ENCODE measurements at regions not wholly inside any gene's neighbourhood (a gene's known extent, or its start where the extent isn't known, plus 50 kb on each side); places are given as distances from the start of the nearest gene placed in this dataset.

- TF ChIP-seq CTCF (IDR thresholded peaks at IDR 0.05; ENCODE audit: extremely low read depth in 1 of 2, insufficient read depth in 1 of 2, low read depth in 1 of 2, low read length in 2 of 2) (no peak), POLR2A (IDR thresholded peaks at IDR 0.05; ENCODE audit: low read depth, low read length) (no peak), POLR2AphosphoS5 (IDR thresholded peaks at IDR 0.05; ENCODE audit: insufficient read depth, low read depth, low read length) (no peak), GATA2 (IDR thresholded peaks at IDR 0.05; ENCODE audit: insufficient read depth, insufficient read length, low read depth, low read length) (no peak), EZH2 (IDR thresholded peaks at IDR 0.05; ENCODE audit: borderline replicate concordance, low read depth, low read length, severe bottlenecking) (no peak), MYC (IDR thresholded peaks at IDR 0.05; ENCODE audit: low read depth, low read length) (no peak), FOS (IDR thresholded peaks at IDR 0.05; ENCODE audit: borderline replicate concordance, insufficient read depth, low read length) (no peak), MAX (IDR thresholded peaks at IDR 0.05; ENCODE audit: insufficient read depth, insufficient read length) (no peak), JUN (IDR thresholded peaks at IDR 0.05; ENCODE audit: borderline replicate concordance, insufficient read depth, insufficient read length, low read depth) (no peak)
Observed at GRCh38 chr20:22830138-22830537, 205.0 kb upstream of the SSTR4 start.

Data from endothelial cell of umbilical vein (primary cell).